ENCODE measurements at regions not wholly inside any gene's neighbourhood (a gene's known extent, or its start where the extent isn't known, plus 50 kb on each side); places are given as distances from the start of the nearest gene placed in this dataset.

DNA sequence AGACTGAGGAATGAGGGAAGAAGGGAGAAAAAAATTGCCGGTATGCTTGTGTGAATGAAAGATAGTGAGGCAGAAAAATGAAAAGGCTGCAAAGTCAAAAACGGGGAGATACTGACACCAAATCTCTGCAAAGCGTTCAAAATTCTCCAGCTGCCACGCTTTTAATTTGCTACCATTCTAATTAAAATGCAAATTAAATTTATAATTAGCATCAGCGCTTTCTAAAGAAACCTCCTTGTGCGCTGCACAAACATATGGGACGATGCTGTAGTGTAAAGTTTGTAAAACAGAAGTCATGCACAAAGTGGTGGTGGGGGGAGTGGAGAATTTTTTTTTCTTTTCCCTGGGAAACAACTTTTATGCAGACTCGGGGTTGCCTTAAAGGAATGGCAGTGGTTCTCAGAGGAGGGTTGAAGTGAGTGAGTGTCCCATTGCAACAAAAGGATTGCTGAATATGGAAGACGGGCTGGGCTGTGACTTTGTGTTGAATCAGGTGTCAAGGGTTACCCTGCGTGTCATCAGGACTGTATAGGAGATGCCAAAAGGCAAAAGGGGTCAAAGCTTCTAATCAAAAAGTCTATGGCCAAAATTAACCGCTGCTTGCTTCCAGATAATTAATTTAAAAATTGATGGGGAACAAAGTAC, 472.2 kb downstream of the NR2F2 start:
- TF ChIP-seq, protein P1, sequence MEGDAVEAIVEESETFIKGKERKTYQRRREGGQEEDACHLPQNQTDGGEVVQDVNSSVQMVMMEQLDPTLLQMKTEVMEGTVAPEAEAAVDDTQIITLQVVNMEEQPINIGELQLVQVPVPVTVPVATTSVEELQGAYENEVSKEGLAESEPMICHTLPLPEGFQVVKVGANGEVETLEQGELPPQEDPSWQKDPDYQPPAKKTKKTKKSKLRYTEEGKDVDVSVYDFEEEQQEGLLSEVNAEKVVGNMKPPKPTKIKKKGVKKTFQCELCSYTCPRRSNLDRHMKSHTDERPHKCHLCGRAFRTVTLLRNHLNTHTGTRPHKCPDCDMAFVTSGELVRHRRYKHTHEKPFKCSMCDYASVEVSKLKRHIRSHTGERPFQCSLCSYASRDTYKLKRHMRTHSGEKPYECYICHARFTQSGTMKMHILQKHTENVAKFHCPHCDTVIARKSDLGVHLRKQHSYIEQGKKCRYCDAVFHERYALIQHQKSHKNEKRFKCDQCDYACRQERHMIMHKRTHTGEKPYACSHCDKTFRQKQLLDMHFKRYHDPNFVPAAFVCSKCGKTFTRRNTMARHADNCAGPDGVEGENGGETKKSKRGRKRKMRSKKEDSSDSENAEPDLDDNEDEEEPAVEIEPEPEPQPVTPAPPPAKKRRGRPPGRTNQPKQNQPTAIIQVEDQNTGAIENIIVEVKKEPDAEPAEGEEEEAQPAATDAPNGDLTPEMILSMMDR (conservative IDR thresholded peaks at IDR 0.05 in 1 of 2, IDR thresholded peaks at IDR 0.05 in 1 of 2; ENCODE audit: low read depth in 1 of 2, low read length in 2 of 2), result no peak
- TF ChIP-seq EZH2 (IDR thresholded peaks at IDR 0.05; ENCODE audit: low read length, missing control alignments), result no peak

Measured in fibroblast of lung (primary cell).